GM12865 (cell line): ENCODE measurements at regions not wholly inside any gene's neighbourhood (a gene's known extent, or its start where the extent isn't known, plus 50 kb on each side); places are given as distances from the start of the nearest gene placed in this dataset.
"Not testable (repeated sequence)": the region's sequence is repeated elsewhere in the genome, so short reads cannot be mapped to it uniquely, and the experiment has no call there.

Source experiments
- DNase-seq: peaks from one replicate; pipeline ENCODE4 v3.0.0; 2010; ENCODE audit warnings: low read depth
- H3K4me3 ChIP-seq: 2 replicates; pipeline ENCODE4 v1.5.1; 2011; ENCODE audit warnings: mild to moderate bottlenecking, low read depth, low read length, control low read depth
- CTCF ChIP-seq: IDR thresholded peaks from 2 replicates; pipeline ENCODE4 v1.5.1; 2011; ENCODE audit warnings: low read length, control low read depth, low read depth, inconsistent platforms; ENCODE audit not compliant: insufficient read depth; ENCODE audit errors: missing control alignments

GRCh38 chr1:29554208-29554778, 318.0 kb downstream of the PTPRU start:
- H3K4me3 ChIP-seq = no peak overlapping the region
- no peak for TF ChIP-seq CTCF
- DNase-seq = no peak

- DNase-seq = no peak
- no peak for TF ChIP-seq CTCF
- no peak overlapping the region for H3K4me3 ChIP-seq
Measured at GRCh38 chr1:29551123-29551936, 315.0 kb downstream of the PTPRU start.

- TF ChIP-seq CTCF = no peak
- no peak overlapping the region for H3K4me3 ChIP-seq
- no peak for DNase-seq
Measured at GRCh38 chr1:29550119-29550841, 314.0 kb downstream of the PTPRU start.

- H3K4me3 ChIP-seq = not testable (repeated sequence)
Measured at GRCh38 chr1:29549728-29550118, 313.4 kb downstream of the PTPRU start.

GRCh38 chr1:29549001-29549400, 312.7 kb downstream of the PTPRU start:
- H3K4me3 ChIP-seq = no peak overlapping the region
- no peak for TF ChIP-seq CTCF
- DNase-seq = no peak

More at GRCh38 chr1:29549728-29550118, 313.4 kb downstream of the PTPRU start:
- not testable (repeated sequence) for DNase-seq

GRCh38 chr1:29548091-29548490, 311.8 kb downstream of the PTPRU start:
- TF ChIP-seq CTCF = no peak
- no peak overlapping the region for H3K4me3 ChIP-seq
- no peak for DNase-seq

- TF ChIP-seq CTCF = no peak
- no peak for DNase-seq
- no peak overlapping the region for H3K4me3 ChIP-seq
Measured at GRCh38 chr1:29547300-29547699, 311.0 kb downstream of the PTPRU start.
